NOMO-1 treated with dmso at 0.1 percent for 144 hours (cell line): ENCODE measurements at regions not wholly inside any gene's neighbourhood (a gene's known extent, or its start where the extent isn't known, plus 50 kb on each side); places are given as distances from the start of the nearest gene placed in this dataset.

Source experiments
- DNase-seq: peaks from one replicate; lab custom pipeline; 2025; ENCODE audit not compliant: unreplicated experiment; lab: John Stamatoyannopoulos, UW

DNA sequence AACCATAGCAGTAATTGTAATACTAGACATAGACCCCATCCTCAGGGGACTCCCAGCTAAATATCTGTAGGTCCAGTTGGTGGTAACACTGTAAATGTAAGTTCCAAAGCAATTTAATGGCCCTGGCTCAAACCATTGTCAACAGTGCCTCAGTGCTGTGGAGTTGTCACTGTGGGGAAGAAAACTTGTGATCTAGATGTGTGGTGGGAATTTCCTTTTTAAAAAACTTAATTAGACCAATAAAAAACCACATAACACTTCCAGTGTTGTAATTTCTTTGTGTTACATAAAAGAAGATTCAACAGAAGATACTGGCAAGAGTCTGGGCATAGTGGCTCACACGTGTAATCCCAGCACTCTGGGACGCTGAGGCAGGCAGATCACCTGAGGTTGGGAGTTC, 138.6 kb upstream of the UMPS start:
- no peak for DNase-seq

DNA sequence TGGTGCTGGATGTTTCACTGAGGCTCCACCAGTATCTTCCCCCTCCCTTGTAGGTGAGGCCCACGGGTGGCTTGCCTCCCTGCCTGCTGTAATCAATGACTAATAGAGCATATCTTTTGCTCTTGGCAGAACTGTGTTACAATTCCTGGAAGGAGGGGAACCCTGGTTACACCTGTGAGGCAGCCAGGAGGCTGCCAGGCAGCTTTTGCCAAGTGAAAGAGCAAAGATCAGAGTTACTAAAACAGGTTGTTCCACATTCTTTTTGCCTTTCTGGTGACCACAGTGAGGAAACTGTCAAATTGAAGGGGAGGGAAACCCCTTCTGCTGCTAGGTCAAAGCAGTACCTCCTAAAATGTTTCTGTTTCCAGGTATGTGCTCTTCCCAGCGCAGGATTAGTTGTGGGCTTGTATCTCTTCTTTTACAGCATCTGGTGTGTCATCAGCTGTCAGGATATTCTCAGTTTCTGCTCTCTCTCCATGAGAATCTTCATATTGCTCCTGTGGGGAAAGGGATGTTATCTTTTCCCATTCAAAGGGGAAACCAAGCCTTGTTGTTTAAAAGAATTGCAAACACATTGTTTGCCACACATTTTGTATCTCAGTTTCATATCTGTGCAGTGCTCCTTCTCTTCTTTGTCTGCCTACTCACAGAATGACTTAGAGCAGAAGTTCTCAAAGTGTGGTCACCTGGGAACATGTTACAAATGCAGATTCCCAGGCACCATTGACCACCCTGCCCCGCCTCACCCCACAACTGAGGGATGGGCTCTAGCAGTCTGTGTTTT, 137.4 kb upstream of the UMPS start:
- no peak for DNase-seq

DNA sequence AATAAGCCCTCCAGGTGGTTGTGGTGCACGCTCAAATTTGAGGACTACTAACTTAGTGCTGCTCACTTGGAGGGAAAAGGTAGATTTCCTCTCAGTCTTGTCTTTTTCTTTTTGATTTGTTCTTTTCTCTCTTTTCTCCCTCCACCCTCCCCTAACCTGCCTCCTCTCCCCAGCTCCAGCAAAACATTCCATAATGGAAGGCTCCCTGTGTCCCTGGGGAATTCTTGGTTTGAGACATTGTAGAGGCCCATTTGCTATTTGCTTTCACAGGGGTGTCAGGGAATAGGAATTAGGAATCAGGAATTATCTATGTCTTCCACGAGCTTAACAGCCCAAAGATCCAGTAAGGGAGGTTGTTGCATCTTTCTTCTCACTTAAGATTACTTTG, 136.8 kb upstream of the UMPS start:
- no peak for DNase-seq

GRCh38 chr3:124594581-124594980, 135.7 kb upstream of the UMPS start:
- no peak for DNase-seq

DNA sequence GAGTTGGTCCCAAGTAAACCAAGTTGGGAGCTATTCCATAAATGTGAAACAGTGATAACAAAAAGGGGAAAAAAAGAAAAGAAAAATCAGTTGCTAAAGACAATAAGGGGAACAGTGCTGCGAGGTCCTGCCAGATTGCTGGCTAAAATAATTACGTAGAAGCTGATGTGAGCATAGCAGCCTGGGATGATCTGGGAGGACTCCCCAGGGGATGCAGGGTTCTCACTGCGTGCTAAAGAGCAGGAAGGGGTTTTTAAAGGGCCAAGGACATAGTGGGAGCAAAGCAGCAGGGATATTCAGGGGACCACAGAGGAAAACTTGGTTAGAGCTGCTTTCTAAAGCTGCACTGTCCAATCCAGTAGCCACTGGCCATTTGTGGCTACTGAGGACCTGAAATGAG, 133.0 kb upstream of the UMPS start:
- no peak for DNase-seq

- DNase-seq: no peak
Observed at GRCh38 chr3:124597979-124598378, 132.3 kb upstream of the UMPS start.

DNA sequence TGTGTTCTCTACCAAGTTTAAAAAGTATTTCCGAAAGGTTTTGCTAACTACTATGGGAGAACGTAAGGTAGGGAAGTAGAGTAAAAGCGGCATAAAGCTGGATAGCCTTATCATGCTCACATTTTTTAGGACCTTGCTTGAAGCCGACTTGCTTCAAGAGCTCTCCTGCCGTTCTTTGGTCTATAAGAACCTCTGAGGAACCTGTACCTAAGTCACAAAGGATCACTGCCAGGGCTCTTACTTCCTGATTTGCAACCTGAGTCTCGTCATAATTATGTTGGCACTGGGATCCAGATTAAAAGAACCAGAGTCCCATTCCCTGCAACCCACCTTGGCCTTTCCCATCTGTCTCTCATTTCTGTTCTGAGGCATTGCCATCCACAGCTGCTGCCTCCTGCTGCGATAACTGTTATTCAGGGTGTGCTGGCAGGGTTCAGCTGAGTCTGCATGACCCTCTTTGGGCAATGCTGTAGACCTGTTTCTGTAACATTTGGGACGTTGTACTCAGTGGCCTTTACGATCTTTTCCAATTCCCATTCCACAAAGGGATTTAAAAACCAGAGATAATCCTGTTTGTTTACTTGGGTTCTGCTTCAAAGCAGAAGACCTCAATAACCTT, 131.0 kb upstream of the UMPS start:
- no peak for DNase-seq

- DNase-seq: no peak
Observed at GRCh38 chr3:124599779-124600693, 130.2 kb upstream of the UMPS start.

- no peak for DNase-seq
Observed at GRCh38 chr3:124600765-124601164, 129.5 kb upstream of the UMPS start.

DNA sequence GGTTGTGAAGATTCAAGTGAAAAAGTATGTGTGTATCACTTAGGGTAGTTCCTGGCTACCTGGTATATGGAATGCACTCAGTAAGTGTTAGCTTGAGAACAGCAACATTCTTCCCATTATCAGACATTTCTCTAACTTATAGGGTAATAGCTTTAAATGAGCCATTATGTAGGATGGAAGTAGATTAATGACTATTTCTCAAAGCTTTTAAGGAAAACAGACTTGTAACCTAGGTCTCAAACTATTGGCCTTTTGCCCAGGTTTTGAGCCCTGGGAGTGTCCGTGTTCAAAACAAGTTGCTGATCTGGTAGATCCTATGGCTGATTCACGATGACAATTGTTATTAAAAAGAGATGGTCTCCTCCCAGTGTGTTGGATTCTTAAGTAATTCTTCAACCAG, 129.1 kb upstream of the UMPS start:
- no peak for DNase-seq

GRCh38 chr3:124602980-124603627, 127.1 kb upstream of the UMPS start:
- no peak for DNase-seq

- no peak for DNase-seq
Observed at GRCh38 chr3:124605781-124606579, 124.3 kb upstream of the UMPS start.

- no peak for DNase-seq
Observed at GRCh38 chr3:124607163-124607562, 123.1 kb upstream of the UMPS start.

DNA sequence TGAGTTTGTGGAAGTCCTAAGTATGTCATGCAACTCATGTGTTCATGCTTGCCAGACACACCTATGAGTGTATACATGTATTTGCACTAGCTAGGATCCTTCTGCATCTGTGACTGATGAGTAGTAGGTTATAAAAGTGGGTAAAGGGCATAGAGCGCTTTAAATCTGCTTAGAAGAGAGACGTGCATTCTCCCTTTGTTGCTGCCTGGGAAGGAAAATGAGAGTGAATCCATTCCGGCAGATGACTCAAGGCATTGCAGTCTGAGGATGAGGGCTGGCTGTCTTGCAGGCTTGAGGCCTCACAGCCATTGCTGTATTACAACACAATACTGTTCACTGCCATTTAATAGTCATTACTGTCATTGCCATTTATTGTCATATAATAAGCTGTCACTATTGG, 120.8 kb upstream of the UMPS start:
- DNase-seq: no peak

- DNase-seq: no peak
Observed at GRCh38 chr3:124610130-124610529, 120.1 kb upstream of the UMPS start.

- no peak for DNase-seq
Observed at GRCh38 chr3:124611520-124611919, 118.7 kb upstream of the UMPS start.

DNA sequence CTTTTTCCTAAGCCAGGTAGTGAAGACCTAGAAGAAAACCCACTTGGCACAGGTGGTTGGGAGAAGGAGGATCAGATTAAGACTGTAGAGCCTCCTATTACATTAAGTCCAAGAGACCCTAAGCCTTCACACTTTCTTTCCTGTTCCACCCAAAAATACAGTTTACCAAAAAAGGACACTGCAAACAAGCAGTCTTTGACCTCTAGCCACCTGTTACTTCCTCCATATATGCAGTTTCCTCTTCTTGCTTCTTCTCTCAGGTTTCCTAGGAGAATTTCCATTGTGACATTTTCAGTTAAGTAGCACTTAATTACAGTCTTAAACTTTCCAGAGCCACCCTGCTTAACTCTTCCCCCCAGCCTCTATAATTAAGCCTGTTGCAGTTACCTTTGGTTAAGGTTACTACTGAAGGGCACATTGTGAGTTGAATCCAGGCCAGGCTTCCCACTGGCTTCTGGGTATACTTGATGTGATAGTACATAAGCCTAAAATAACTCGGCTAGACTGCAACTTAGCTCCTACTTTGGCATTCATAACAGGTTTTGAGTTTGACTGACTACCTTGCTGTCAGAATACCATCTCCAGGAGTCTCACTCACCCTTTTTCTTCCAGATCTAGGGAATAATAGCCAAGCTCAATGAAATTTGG, 114.2 kb upstream of the UMPS start:
- DNase-seq: no peak

DNA sequence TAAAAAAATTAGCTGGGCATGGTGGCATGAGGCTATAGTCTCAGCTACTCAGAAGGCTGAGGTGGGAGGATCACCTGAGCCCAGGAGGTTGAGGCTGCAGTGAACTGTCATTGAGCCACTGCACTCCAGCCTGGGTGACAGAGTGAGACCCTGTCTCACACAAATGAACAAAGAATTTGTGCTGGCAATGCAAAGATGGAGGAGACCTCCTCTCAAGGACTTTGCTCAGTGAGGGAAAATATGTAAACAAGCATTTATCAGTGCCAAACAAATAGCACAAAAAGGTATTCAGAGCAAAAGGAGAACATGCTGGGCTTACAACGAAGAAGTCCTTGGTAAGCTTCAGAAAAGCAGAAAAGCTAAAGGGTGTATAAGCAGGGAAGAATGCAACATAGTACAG, 113.1 kb upstream of the UMPS start:
- no peak for DNase-seq

DNA sequence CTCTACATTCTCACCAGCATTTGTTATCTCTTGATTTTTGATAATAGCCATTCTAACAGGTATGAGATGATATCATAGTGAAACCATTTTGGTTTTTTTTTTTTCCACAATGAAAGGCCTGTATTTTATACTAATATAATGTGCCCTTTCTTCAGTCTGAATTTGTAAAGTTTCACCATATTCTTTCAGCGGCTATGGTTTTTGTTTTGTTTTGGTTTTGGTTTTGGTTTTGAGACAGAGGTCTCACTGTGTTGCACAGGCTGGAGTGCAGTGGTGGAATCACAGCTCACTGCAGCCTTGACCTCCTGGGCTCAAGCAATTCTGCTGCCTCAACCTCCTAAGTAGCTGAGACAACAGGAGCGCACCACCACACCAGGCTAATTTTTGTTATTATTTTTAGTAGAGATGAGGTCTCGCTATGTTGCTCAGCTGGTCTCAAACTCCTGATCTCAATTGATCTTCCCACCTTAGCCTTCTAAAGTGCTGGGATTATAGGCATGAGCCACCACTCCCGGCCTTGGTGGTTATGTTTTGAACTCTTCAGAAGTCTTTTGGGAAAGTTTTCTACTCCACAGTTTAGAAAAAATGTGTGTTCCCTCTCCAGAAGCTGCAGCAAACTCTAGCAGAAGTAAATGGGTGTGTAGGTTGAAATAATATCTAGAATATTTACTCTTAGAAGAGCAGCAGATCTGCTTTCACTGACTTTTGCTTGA, 110.2 kb upstream of the UMPS start:
- DNase-seq: no peak
